Ovary (tissue), 7 donors: ENCODE measurements at regions not wholly inside any gene's neighbourhood (a gene's known extent, or its start where the extent isn't known, plus 50 kb on each side); places are given as distances from the start of the nearest gene placed in this dataset.

Experiments used
- DNase-seq, 5 donors: peaks; one replicate each; pipeline ENCODE4 v3.0.0-alpha.2; 2019 to 2020
- H3K27ac ChIP-seq, 2 donors: fragments of 200-600 bp; one replicate each; pipeline versions ENCODE4 v1.5.1 to v1.8.0; 2019 to 2022
- H3K27me3 ChIP-seq: fragments of 200-600 bp; one replicate; pipeline ENCODE4 v1.8.0; 2022
- H3K36me3 ChIP-seq: fragments of 200-600 bp; sonication (generic); one replicate; pipeline ENCODE4 v1.5.1; 2019
- H3K4me1 ChIP-seq: one replicate; pipeline ENCODE4 v1.8.1; 2013; ENCODE audit warnings: mild to moderate bottlenecking, moderate library complexity; ENCODE audit not compliant: insufficient read depth
- H3K4me3 ChIP-seq: fragments of 200-600 bp; sonication (generic); one replicate; pipeline ENCODE4 v1.5.1; 2017
- H3K9me3 ChIP-seq, 2 donors: fragments of 200-600 bp in 1 of 2; sonication (generic) in 1 of 2; one replicate each; pipeline versions ENCODE4 v1.5.1 to v1.8.1; 2013 to 2019; ENCODE audit warnings: mild to moderate bottlenecking in 1 of 2, moderate library complexity in 1 of 2
- CTCF ChIP-seq, 3 donors: fragments of 450-650 bp in 2 of 3; fragments of 200-600 bp in 1 of 3; IDR thresholded peaks; one replicate each; pipeline versions ENCODE4 v1.5.1 to v1.8.0; 2016 to 2022; ENCODE audit warnings: antibody characterized with exemption in 3 of 3, mild to moderate bottlenecking in 1 of 3
- EP300 ChIP-seq: sonication (generic); formaldehyde crosslinking; IDR thresholded peaks from one replicate; pipeline ENCODE4 v1.6.1; 2017; ENCODE audit warnings: antibody characterized with exemption
- POLR2A ChIP-seq: fragments of 450-650 bp; IDR thresholded peaks from one replicate; pipeline ENCODE4 v1.6.1; 2017; ENCODE audit warnings: antibody characterized with exemption, mild to moderate bottlenecking, moderate library complexity
- WGBS, 3 donors: extraction: QIAGEN DNeasy Blood & Tissue Kit in 1 of 3; methylation state at CpG; one replicate each; pipeline versions ENCODE4 v1.1.5 to v1.1.7; 2013 to 2017; 5-methylcytosine and 5-hydroxymethylcytosine counted together
- intact Hi-C, 4 donors: fragments of 100-400 bp; cut with DNase I; formaldehyde crosslinking; loops; one replicate each; pipeline versions ENCODE4 v1.11.0 to v1.15.1; 2022 to 2023
- donor health status: DM: no; HTN: no; CAD: no; lungs with moderate emphysema.
- donor health status: DM: no; HTN: no; CAD: no.
- donor health status: Bipolar disorder and iron deficiency.
- donor health status: DM: no; HTN: no; CAD: no.
- donor health status: DM: yes; HTN: yes; CAD: no.

- TF ChIP-seq POLR2A (no peak), EP300 (no peak), CTCF (IDR thresholded peaks at IDR 0.05) (no peak)
- no peaks in the 10 kb centered on the region for H3K9me3 ChIP-seq
- H3K4me1 ChIP-seq = peaks cover 43% of the 10 kb centered on the region
- no peak overlapping the region for H3K27ac ChIP-seq
- H3K27me3 ChIP-seq = no peaks in the 10 kb centered on the region
- intact Hi-C loops = no loop called here
- H3K36me3 ChIP-seq = no peaks in the 10 kb centered on the region
- WGBS, 3 donors = 71 to 78% (median 75%) methylated on average over 21 to 22 of the region's 22 CpGs
- peak in 2 of 5 donors; percentile 47 to 66 for DNase-seq
- H3K4me3 ChIP-seq = no peak overlapping the region
These were observed 158.8 kb upstream of the GSE1 start for GRCh38 chr16:85454171-85454872.

GRCh38 chr16:85455534-85455933 is 157.6 kb upstream of the GSE1 start:
- 27 to 28% (median 27%) methylated on average over 12 of the region's 12 CpGs for WGBS, 3 donors
- Histone ChIP-seq H3K4me1 (peaks cover 44% of the 10 kb centered on the region), H3K27ac (peak overlapping the region in 1 of 2 donors; percentile 26), H3K4me3 (no peak overlapping the region), H3K9me3 (no peaks in the 10 kb centered on the region), H3K27me3 (no peaks in the 10 kb centered on the region), H3K36me3 (no peaks in the 10 kb centered on the region)
- peak in 3 of 5 donors; percentile 61 to 75 (median 64) for DNase-seq
- intact Hi-C loops = no loop called here
- TF ChIP-seq CTCF (IDR thresholded peaks at IDR 0.05) = no peak

- peak overlapping the region; percentile 14 to 83 for H3K27ac ChIP-seq
- 72 to 77% (median 73%) methylated on average over 7 of the region's 7 CpGs for WGBS, 3 donors
- H3K4me3 ChIP-seq = no peak overlapping the region
- DNase-seq = no peak
- no peaks in the 10 kb centered on the region for H3K27me3 ChIP-seq
- no peaks in the 10 kb centered on the region for H3K9me3 ChIP-seq
- H3K36me3 ChIP-seq = no peaks in the 10 kb centered on the region
- peaks cover 58% of the 10 kb centered on the region for H3K4me1 ChIP-seq
- TF ChIP-seq POLR2A = no peak
- TF ChIP-seq EP300 = no peak
- TF ChIP-seq CTCF (IDR thresholded peaks at IDR 0.05) = no peak
- intact Hi-C loops = no loop called here
These were observed 155.8 kb upstream of the GSE1 start for GRCh38 chr16:85457366-85457765.

- peak overlapping the region; percentile 6 to 83 for H3K27ac ChIP-seq
- peak in 2 of 5 donors; percentile 28 to 40 for DNase-seq
- TF ChIP-seq CTCF (IDR thresholded peaks at IDR 0.05) (no peak), EP300 (no peak), POLR2A (no peak)
- WGBS, 3 donors = 71 to 87% (median 73%) methylated on average over 11 of the region's 11 CpGs
- no peaks in the 10 kb centered on the region for H3K27me3 ChIP-seq
- intact Hi-C loops = no loop called here
- H3K4me3 ChIP-seq = no peak overlapping the region
- H3K4me1 ChIP-seq = peaks cover 64% of the 10 kb centered on the region
- H3K9me3 ChIP-seq = no peaks in the 10 kb centered on the region
- H3K36me3 ChIP-seq = no peaks in the 10 kb centered on the region
These were observed 154.2 kb upstream of the GSE1 start for GRCh38 chr16:85458968-85459367.
